Neural progenitor cell (in vitro differentiated cells): ENCODE measurements at regions not wholly inside any gene's neighbourhood (a gene's known extent, or its start where the extent isn't known, plus 50 kb on each side); places are given as distances from the start of the nearest gene placed in this dataset.

Source experiments
- DNase-seq: peaks from one replicate; pipeline ENCODE4 v3.0.0-alpha.2; 2016; ENCODE audit warnings: low spot score
- H2AFZ ChIP-seq: fragments of 200-600 bp; sonication (generic); replicated peaks from 2 replicates; pipeline ENCODE4 v1.6.1; 2016; ENCODE audit warnings: antibody characterized with exemption
- H3F3A ChIP-seq: fragments of 200-600 bp; sonication (generic); 2 replicates; pipeline ENCODE4 v1.6.1; 2016; ENCODE audit warnings: antibody characterized with exemption, low read depth
- H3K27ac ChIP-seq: fragments of 200-600 bp; sonication (generic); 2 replicates; pipeline ENCODE4 v1.5.1; 2016; ENCODE audit warnings: mild to moderate bottlenecking
- H3K27me3 ChIP-seq: fragments of 200-600 bp; sonication (generic); 2 replicates; pipeline ENCODE4 v1.6.1; 2016; ENCODE audit warnings: mild to moderate bottlenecking, moderate library complexity
- H3K36me3 ChIP-seq: fragments of 200-600 bp; sonication (generic); 2 replicates; pipeline ENCODE4 v1.5.1; 2016
- H3K4me1 ChIP-seq: fragments of 200-600 bp; sonication (generic); 2 replicates; pipeline ENCODE4 v1.6.1; 2016; ENCODE audit warnings: mixed run types
- H3K4me2 ChIP-seq: fragments of 200-600 bp; sonication (generic); 2 replicates; pipeline ENCODE4 v1.6.1; 2016
- H3K4me3 ChIP-seq: fragments of 200-600 bp; sonication (generic); 2 replicates; pipeline ENCODE4 v1.5.1; 2016
- H3K79me2 ChIP-seq: fragments of 200-600 bp; sonication (generic); 2 replicates; pipeline ENCODE4 v1.6.1; 2016; ENCODE audit warnings: low read depth
- H3K9ac ChIP-seq: fragments of 200-600 bp; sonication (generic); 2 replicates; pipeline ENCODE4 v1.6.1; 2016
- H3K9me3 ChIP-seq: fragments of 200-600 bp; sonication (generic); 2 replicates; pipeline ENCODE4 v1.5.1; 2016; ENCODE audit warnings: low read depth
- H4K20me1 ChIP-seq: fragments of 200-600 bp; sonication (generic); 2 replicates; pipeline ENCODE4 v1.6.1; 2016; ENCODE audit warnings: low read depth
- H3K27ac Mint-ChIP-seq: 3 replicates; pipeline ENCODE4 v1.8.0; 2021; ENCODE audit warnings: mixed read lengths
- H3K27me3 Mint-ChIP-seq: 2 replicates; pipeline ENCODE4 v1.8.0; 2022; ENCODE audit warnings: low read depth, mild to moderate bottlenecking, inconsistent platforms, moderate library complexity, mixed read lengths; ENCODE audit not compliant: insufficient read depth
- H3K36me3 Mint-ChIP-seq: 3 replicates; pipeline ENCODE4 v1.8.0; 2021; ENCODE audit warnings: mixed read lengths
- H3K4me1 Mint-ChIP-seq: 3 replicates; pipeline ENCODE4 v1.8.0; 2021; ENCODE audit warnings: mixed read lengths
- H3K4me3 Mint-ChIP-seq: 3 replicates; pipeline ENCODE4 v1.8.0; 2021; ENCODE audit warnings: mild to moderate bottlenecking, moderate library complexity, mixed read lengths
- H3K9me3 Mint-ChIP-seq: 3 replicates; pipeline ENCODE4 v1.8.0; 2020; ENCODE audit warnings: mixed read lengths
- CTCF ChIP-seq: fragments of 200-600 bp; sonication (generic); IDR thresholded peaks from 2 replicates; pipeline ENCODE4 v1.5.1; 2017; ENCODE audit warnings: antibody characterized with exemption, mild to moderate bottlenecking
- EZH2 ChIP-seq: fragments of 200-600 bp; sonication (generic); IDR thresholded peaks from 2 replicates; pipeline ENCODE4 v1.6.1; 2017; ENCODE audit warnings: antibody characterized with exemption, mild to moderate bottlenecking, moderate library complexity
- EZH2phosphoT487 ChIP-seq: fragments of 200-600 bp; sonication (generic); IDR thresholded peaks from 2 replicates; pipeline ENCODE4 v1.6.1; 2017; ENCODE audit warnings: antibody characterized with exemption

- TF ChIP-seq CTCF (no peak), EZH2 (no peak)
- no peak for DNase-seq
- peaks cover 11% of the 10 kb centered on the region for H3K27me3 Mint-ChIP-seq
- no peak overlapping the region for H3K4me3 Mint-ChIP-seq
- Histone ChIP-seq H3K27me3 (no peaks in the 10 kb centered on the region), H4K20me1 (no peaks in the 10 kb centered on the region), H3K4me3 (no peak overlapping the region), H3K4me2 (no peak overlapping the region), H3K9ac (no peak overlapping the region), H3F3A (peaks cover 17% of the 10 kb centered on the region), H3K36me3 (no peaks in the 10 kb centered on the region), H3K79me2 (no peaks in the 10 kb centered on the region), H3K9me3 (peaks cover 4% of the 10 kb centered on the region), H3K27ac (no peak overlapping the region), H3K4me1 (peaks cover 22% of the 10 kb centered on the region), H2AFZ (no peak overlapping the region)
- H3K9me3 Mint-ChIP-seq = peaks cover 11% of the 10 kb centered on the region
- no peaks in the 10 kb centered on the region for H3K36me3 Mint-ChIP-seq
- peaks cover 27% of the 10 kb centered on the region for H3K4me1 Mint-ChIP-seq
- no peak overlapping the region for H3K27ac Mint-ChIP-seq
Observed at GRCh38 chr1:229095325-229095724, 175.6 kb upstream of the RAB4A start.

- no peak overlapping the region for H3K4me3 Mint-ChIP-seq
- peaks cover 23% of the 10 kb centered on the region for H3K4me1 Mint-ChIP-seq
- no peak overlapping the region for H2AFZ ChIP-seq
- TF ChIP-seq CTCF (no peak), EZH2 (no peak), EZH2phosphoT487 (no peak)
- no peak overlapping the region for H3K4me2 ChIP-seq
- no peak overlapping the region for H3K9ac ChIP-seq
- no peak overlapping the region for H3K27ac ChIP-seq
- H3F3A ChIP-seq = peaks cover 14% of the 10 kb centered on the region
- no peaks in the 10 kb centered on the region for H3K27me3 ChIP-seq
- no peak overlapping the region for H3K4me3 ChIP-seq
- H3K4me1 ChIP-seq = peaks cover 20% of the 10 kb centered on the region
- H4K20me1 ChIP-seq = no peaks in the 10 kb centered on the region
- H3K36me3 ChIP-seq = no peaks in the 10 kb centered on the region
- H3K79me2 ChIP-seq = no peaks in the 10 kb centered on the region
- H3K9me3 ChIP-seq = peaks cover 4% of the 10 kb centered on the region
- no peak overlapping the region for H3K27ac Mint-ChIP-seq
- no peak for DNase-seq
- H3K27me3 Mint-ChIP-seq = peaks cover 9% of the 10 kb centered on the region
- H3K36me3 Mint-ChIP-seq = no peaks in the 10 kb centered on the region
- peaks cover 11% of the 10 kb centered on the region for H3K9me3 Mint-ChIP-seq
Observed at GRCh38 chr1:229097356-229097755, 173.6 kb upstream of the RAB4A start.

GRCh38 chr1:229098361-229098760 is 172.6 kb upstream of the RAB4A start:
- Mint-ChIP-seq H3K9me3 (peaks cover 11% of the 10 kb centered on the region), H3K27ac (no peak overlapping the region), H3K4me1 (peaks cover 15% of the 10 kb centered on the region), H3K27me3 (peaks cover 9% of the 10 kb centered on the region), H3K36me3 (no peaks in the 10 kb centered on the region), H3K4me3 (no peak overlapping the region)
- Histone ChIP-seq H3K4me3 (no peak overlapping the region), H3K79me2 (no peaks in the 10 kb centered on the region), H3K4me2 (no peak overlapping the region), H3F3A (peaks cover 8% of the 10 kb centered on the region), H3K9me3 (peaks cover 4% of the 10 kb centered on the region), H4K20me1 (no peaks in the 10 kb centered on the region), H3K4me1 (peaks cover 10% of the 10 kb centered on the region), H2AFZ (no peak overlapping the region), H3K9ac (no peak overlapping the region), H3K27ac (no peak overlapping the region), H3K36me3 (no peaks in the 10 kb centered on the region), H3K27me3 (no peaks in the 10 kb centered on the region)
- DNase-seq = no peak
- TF ChIP-seq EZH2 (no peak), EZH2phosphoT487 (no peak), CTCF (no peak)
